Osteoblast (primary cell): ENCODE measurements at regions not wholly inside any gene's neighbourhood (a gene's known extent, or its start where the extent isn't known, plus 50 kb on each side); places are given as distances from the start of the nearest gene placed in this dataset.

Experiments used
- DNase-seq: peaks from one replicate; pipeline ENCODE4 v3.0.0; 2011; ENCODE audit warnings: low spot score, mixed read lengths; ENCODE audit not compliant: insufficient read length; ENCODE audit errors: missing footprints
- H2AFZ ChIP-seq: 2 replicates; pipeline ENCODE4 v1.6.0; 2011; ENCODE audit warnings: mild to moderate bottlenecking, low read length
- H3K27ac ChIP-seq: 2 replicates; pipeline ENCODE4 v1.5.1; 2011; ENCODE audit warnings: mild to moderate bottlenecking, low read depth, low read length, moderate library complexity
- H3K27me3 ChIP-seq: 2 replicates; pipeline ENCODE4 v1.6.0; 2012; ENCODE audit warnings: mild to moderate bottlenecking, control low read depth, inconsistent platforms, low read length, moderate library complexity; ENCODE audit not compliant: insufficient read depth
- H3K36me3 ChIP-seq: 2 replicates; pipeline ENCODE4 v1.5.1; 2011; ENCODE audit warnings: mild to moderate bottlenecking, low read length, control low read depth, moderate library complexity; ENCODE audit not compliant: insufficient read depth
- H3K4me1 ChIP-seq: 2 replicates; pipeline ENCODE4 v1.5.1; 2011; ENCODE audit warnings: mild to moderate bottlenecking, low read length, control low read depth, moderate library complexity; ENCODE audit not compliant: insufficient read depth
- H3K4me2 ChIP-seq: 2 replicates; pipeline ENCODE4 v1.6.0; 2011; ENCODE audit warnings: mild to moderate bottlenecking, low read length; ENCODE audit not compliant: insufficient read depth
- H3K4me3 ChIP-seq: fragments of 200-600 bp; sonication (generic); 3 replicates; pipeline ENCODE4 v1.5.1; 2012; ENCODE audit warnings: mild to moderate bottlenecking, low read length, inconsistent platforms; ENCODE audit not compliant: insufficient read depth
- H3K79me2 ChIP-seq: 2 replicates; pipeline ENCODE4 v1.6.0; 2012; ENCODE audit warnings: mild to moderate bottlenecking, low read length, control low read depth, inconsistent platforms; ENCODE audit not compliant: insufficient read depth
- H3K9me3 ChIP-seq: 2 replicates; pipeline ENCODE4 v1.5.1; 2011; ENCODE audit warnings: low read depth, low read length, control low read depth
- H4K20me1 ChIP-seq: 2 replicates; pipeline ENCODE4 v1.6.0; 2012; ENCODE audit warnings: mild to moderate bottlenecking, low read length, control low read depth; ENCODE audit not compliant: insufficient read depth
- CTCF ChIP-seq: IDR thresholded peaks from 2 replicates; pipeline ENCODE4 v1.5.1; 2011; ENCODE audit warnings: mild to moderate bottlenecking, low read depth, low read length, moderate library complexity; ENCODE audit errors: extremely low read depth

- Histone ChIP-seq H3K9me3 (no peaks in the 10 kb centered on the region), H4K20me1 (no peaks in the 10 kb centered on the region), H3K36me3 (no peaks in the 10 kb centered on the region), H3K4me2 (no peak overlapping the region), H3K79me2 (no peaks in the 10 kb centered on the region), H3K4me1 (no peaks in the 10 kb centered on the region), H3K27ac (no peak overlapping the region), H3K4me3 (no peak overlapping the region), H2AFZ (no peak overlapping the region), H3K27me3 (no peaks in the 10 kb centered on the region)
- TF ChIP-seq CTCF = no peak
- peak; percentile 80 for DNase-seq
Observed at GRCh38 chr12:91920276-91920675, 225.4 kb downstream of the BTG1 start.

- Histone ChIP-seq H3K4me2 (no peak overlapping the region), H4K20me1 (no peaks in the 10 kb centered on the region), H3K79me2 (no peaks in the 10 kb centered on the region), H3K4me1 (no peaks in the 10 kb centered on the region), H3K9me3 (no peaks in the 10 kb centered on the region), H3K36me3 (no peaks in the 10 kb centered on the region), H3K27ac (no peak overlapping the region), H3K4me3 (no peak overlapping the region), H3K27me3 (no peaks in the 10 kb centered on the region), H2AFZ (no peak overlapping the region)
- no peak for DNase-seq
- TF ChIP-seq CTCF = no peak
Observed at GRCh38 chr12:91918431-91918830, 227.2 kb downstream of the BTG1 start.

GRCh38 chr12:91914701-91915100 lies 230.9 kb downstream of the BTG1 start:
- DNase-seq = no peak
- H3K27ac ChIP-seq = no peak overlapping the region

GRCh38 chr12:91913651-91914050 lies 232.0 kb downstream of the BTG1 start:
- Histone ChIP-seq H3K27me3 (no peaks in the 10 kb centered on the region), H3K4me1 (no peaks in the 10 kb centered on the region), H2AFZ (no peak overlapping the region), H3K4me3 (no peak overlapping the region), H4K20me1 (no peaks in the 10 kb centered on the region), H3K4me2 (no peak overlapping the region), H3K9me3 (no peaks in the 10 kb centered on the region), H3K36me3 (no peaks in the 10 kb centered on the region), H3K27ac (no peak overlapping the region), H3K79me2 (no peaks in the 10 kb centered on the region)
- TF ChIP-seq CTCF = no peak
- DNase-seq = no peak

More at GRCh38 chr12:91914701-91915100, 230.9 kb downstream of the BTG1 start:
- H3K36me3 ChIP-seq = no peaks in the 10 kb centered on the region
- H3K4me1 ChIP-seq = no peaks in the 10 kb centered on the region
- H2AFZ ChIP-seq = no peak overlapping the region
- H3K4me2 ChIP-seq = no peak overlapping the region
- no peak overlapping the region for H3K4me3 ChIP-seq
- no peaks in the 10 kb centered on the region for H3K27me3 ChIP-seq
- no peaks in the 10 kb centered on the region for H3K79me2 ChIP-seq
- TF ChIP-seq CTCF = no peak
- H3K9me3 ChIP-seq = no peaks in the 10 kb centered on the region
- H4K20me1 ChIP-seq = no peaks in the 10 kb centered on the region
